ENCODE measurements at regions not wholly inside any gene's neighbourhood (a gene's known extent, or its start where the extent isn't known, plus 50 kb on each side); places are given as distances from the start of the nearest gene placed in this dataset.

- DNase-seq (ENCODE audit: low read depth), result no peak
These were observed 330.3 kb upstream of the XYLT1 start for GRCh38 chr16:17801068-17801467.

- no peak for DNase-seq (ENCODE audit: low read depth)
These were observed 328.0 kb upstream of the XYLT1 start for GRCh38 chr16:17798716-17799115.

- DNase-seq (ENCODE audit: low read depth), result no peak
These were observed 322.6 kb upstream of the XYLT1 start for GRCh38 chr16:17793354-17793753.

GRCh38 chr16:17784073-17784472 lies 313.3 kb upstream of the XYLT1 start:
- DNase-seq (ENCODE audit: low read depth), result no peak

- DNase-seq (ENCODE audit: low read depth), result no peak
These were observed 309.4 kb upstream of the XYLT1 start for GRCh38 chr16:17780181-17780580.

DNA sequence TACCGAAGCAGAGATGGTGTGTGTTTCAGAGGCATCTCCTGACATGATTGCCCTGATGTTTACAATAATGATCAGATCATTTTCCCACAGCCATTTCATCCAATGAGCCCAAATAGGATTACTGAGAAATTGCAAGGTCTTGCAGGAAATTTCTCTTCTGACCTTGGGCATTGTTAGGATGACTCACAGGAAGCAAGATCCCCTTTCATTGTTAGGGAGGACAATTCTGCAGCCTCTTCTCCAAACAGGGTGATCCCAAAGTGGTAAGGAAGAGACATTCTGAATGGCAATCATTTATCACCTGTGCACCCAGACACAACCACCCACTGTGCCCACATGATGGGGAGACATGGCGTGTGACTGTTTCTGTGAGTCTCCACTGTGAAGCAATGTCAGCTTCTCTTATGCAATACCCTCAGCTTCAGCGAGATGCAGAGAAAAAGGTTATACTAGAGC lies 306.7 kb upstream of the XYLT1 start:
- DNase-seq (ENCODE audit: low read depth), result no peak

DNA sequence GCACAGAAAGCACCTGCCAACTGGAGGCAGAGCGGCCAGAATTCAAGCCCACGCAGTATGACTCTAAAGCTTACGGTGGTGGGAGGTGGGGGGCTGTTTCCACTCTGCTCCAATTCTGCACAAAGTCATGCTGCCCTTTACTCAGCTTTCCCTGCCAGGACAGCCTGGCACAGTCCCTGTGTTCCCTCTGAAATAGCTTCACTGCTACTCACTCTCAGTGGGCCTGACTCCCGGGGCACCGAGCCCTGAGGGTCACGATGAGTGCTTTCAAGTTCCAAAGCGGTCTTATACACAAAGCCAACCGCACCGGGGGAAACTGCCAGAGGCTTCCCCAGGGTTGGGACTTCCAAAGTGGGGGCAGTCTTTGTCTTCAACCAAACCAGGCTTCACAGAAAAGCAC lies 306.1 kb upstream of the XYLT1 start:
- no peak for DNase-seq (ENCODE audit: low read depth)

- DNase-seq (ENCODE audit: low read depth), result no peak
These were observed 305.7 kb upstream of the XYLT1 start for GRCh38 chr16:17776465-17776864.

- no peak for DNase-seq (ENCODE audit: low read depth)
These were observed 304.3 kb upstream of the XYLT1 start for GRCh38 chr16:17775061-17775460.

DNA sequence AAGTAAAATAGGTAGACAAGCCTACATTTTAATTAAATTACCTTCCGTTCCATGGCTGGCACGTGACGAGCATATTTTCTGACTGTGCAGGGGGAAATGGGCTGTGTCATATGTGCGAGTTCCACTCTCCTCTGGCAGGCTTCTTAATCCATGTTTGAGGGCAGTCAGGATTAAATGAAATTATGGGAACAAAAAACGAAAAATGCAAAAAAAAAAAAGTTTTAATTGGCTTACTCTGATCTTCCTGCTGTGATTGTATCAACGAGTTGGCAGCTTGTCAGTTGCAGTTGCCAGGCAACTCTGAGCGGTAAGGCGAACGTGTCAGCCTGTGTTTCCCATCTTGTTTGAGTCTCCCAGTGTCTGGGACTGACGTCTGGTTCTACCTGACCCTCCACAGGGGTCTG lies 302.9 kb upstream of the XYLT1 start:
- DNase-seq (ENCODE audit: low read depth), result no peak

GRCh38 chr16:17770104-17770503 lies 299.3 kb upstream of the XYLT1 start:
- no peak for DNase-seq (ENCODE audit: low read depth)

DNA sequence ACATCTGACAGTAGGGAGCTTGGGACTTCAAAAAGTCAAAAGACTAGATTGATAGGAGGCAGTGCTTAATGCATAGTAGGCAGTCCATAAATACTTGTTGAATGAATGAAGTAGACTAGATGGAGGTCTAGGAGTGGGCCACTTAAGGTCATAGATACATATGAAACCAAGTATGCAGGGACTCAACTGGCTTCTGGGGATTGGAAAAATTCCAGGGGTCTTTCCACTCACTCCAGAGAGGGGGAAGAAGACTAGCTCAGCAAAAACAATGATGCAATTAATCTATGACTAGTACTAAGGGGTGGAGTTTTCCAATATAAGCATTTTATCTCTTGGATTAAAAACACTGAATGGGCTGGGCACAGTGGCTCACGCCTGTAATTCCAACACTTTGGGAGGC lies 298.3 kb upstream of the XYLT1 start:
- no peak for DNase-seq (ENCODE audit: low read depth)

DNA sequence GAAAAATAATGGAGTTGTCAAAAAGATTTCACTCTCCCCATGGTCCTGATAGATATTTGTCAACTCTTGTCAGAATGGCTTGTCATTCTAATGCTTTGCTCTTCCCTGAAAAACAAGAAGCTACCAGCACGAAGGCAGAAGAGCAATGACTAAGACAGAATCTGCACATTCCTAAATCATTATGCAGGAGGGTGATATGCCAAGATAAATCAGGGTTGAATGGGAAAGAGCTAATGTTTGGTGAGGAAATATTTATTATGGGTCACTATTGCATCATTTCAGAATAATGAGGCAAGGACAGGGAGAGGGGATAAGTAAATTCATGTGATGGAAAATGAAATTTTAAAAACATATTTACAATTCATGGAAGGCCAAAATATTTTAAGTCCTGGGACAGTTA lies 297.5 kb upstream of the XYLT1 start:
- no peak for DNase-seq (ENCODE audit: low read depth)

DNA sequence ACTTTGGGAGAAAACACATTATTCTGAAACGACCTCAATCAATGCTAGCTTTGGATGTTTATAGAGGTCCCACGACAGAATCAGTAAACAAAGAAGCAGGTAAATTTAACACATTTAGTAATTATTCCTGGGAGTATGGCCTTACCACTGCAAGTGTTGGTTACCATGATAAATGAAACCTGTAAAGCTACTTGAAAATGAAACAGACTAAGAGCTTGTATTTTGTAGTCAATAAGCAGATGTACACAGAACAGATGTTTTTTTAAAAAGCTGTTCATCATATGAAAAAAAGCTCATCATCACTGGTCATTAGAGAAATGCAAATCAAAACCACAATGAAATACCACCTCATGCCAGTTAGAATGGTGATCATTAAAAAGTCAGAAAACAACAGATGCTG lies 295.3 kb upstream of the XYLT1 start:
- DNase-seq (ENCODE audit: low read depth), result no peak

DNA sequence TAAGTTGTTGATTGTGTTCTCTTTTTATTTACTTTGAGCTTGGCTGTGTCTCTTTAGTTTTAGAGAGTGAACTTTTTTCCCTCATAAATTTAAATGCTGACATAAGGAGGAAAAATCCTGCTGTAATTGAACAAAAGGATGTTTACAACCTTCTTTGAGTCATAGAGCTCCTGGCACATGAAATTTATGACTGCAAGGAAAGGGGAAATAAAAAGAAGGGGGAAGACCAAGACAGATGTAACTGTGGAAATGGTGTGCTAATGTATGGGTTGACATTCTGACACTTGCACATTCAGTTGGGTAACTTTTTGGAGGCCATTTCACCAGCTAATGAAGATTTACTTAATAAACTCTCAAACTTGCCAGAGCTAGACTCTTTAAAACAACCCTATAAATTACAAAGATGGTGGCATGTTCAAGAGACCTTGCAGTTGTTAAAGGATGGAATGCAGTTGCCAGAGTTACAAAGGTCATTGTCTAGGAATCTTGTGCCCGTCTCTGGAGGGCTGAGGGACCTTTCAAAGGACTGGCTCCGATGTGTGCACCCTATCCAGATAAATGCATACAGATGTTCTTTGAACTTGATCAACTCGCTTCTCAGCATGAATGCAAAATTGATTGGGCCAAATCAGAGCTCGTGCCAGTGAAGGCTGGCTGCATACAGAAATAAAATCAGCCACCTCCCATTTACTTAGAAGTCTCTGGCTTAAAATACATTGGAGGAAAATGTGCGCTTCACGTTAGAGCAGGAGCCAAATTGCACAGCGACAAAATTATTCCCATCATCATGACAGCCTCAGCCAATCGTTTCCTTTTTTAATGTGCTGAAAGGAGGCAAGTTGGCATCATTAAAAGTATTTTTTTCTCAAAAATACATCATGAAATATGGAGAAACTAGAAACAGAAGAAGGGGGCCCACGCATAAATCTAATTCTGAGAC lies 289.0 kb upstream of the XYLT1 start:
- no peak for DNase-seq (ENCODE audit: low read depth)

- no peak for DNase-seq (ENCODE audit: low read depth)
These were observed 287.0 kb upstream of the XYLT1 start for GRCh38 chr16:17757808-17758207.

GRCh38 chr16:17755158-17755557 lies 284.4 kb upstream of the XYLT1 start:
- no peak for DNase-seq (ENCODE audit: low read depth)

DNA sequence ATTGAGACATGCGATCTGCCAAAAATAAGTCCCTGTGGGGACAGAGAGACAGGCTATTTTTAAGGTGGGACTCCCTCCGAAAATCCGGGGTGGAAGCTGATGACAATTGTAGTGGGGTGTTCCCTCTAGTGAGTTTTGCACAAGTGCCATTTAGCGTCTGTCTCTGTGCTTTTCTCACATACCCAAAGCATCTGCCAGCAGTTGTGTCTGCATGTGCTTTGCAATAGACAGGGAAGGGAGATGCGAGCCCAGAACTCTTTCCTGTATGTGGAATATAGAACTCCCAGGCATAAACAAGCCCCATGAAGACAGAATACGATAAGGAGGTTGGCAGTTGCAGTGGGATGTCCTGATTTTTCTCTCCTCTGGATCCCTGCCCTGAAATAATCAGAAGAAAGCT lies 282.7 kb upstream of the XYLT1 start:
- no peak for DNase-seq (ENCODE audit: low read depth)

- DNase-seq (ENCODE audit: low read depth), result no peak
These were observed 278.9 kb upstream of the XYLT1 start for GRCh38 chr16:17749706-17750105.

- no peak for DNase-seq (ENCODE audit: low read depth)
These were observed 277.4 kb upstream of the XYLT1 start for GRCh38 chr16:17748044-17748719.

DNA sequence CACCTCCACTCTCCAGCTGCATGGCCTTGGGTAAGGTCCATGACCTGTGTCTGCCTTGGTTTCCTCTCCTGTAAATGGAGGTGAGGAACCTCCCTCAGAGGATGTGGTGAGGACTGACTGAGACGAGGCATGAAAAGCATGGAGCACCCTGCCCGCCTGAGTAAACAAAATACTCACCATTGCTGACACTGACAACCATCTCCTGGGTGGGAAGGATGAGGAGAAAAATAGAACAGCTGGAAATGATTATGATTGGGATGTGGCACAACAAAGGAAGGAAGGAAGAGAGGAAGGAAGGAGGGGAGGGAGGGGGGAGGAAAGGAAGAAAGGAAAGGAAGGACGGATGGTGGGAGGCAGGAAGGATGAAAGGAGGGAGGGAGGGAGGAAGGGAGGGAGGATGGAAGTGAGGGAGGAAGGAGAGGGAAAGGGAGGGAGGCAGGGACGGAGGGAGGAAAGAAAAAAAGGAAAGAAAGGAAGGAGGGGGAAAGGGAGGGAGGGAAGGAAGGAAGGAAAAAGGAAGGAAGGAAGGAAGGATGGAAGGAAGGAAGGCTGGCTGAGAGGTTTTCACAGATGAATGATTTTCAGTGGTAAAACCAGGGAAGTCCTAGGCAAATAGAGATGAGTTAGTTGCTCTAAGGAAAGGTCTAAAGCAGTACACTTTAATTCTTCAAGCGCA lies 276.5 kb upstream of the XYLT1 start:
- no peak for DNase-seq (ENCODE audit: low read depth)

DNA sequence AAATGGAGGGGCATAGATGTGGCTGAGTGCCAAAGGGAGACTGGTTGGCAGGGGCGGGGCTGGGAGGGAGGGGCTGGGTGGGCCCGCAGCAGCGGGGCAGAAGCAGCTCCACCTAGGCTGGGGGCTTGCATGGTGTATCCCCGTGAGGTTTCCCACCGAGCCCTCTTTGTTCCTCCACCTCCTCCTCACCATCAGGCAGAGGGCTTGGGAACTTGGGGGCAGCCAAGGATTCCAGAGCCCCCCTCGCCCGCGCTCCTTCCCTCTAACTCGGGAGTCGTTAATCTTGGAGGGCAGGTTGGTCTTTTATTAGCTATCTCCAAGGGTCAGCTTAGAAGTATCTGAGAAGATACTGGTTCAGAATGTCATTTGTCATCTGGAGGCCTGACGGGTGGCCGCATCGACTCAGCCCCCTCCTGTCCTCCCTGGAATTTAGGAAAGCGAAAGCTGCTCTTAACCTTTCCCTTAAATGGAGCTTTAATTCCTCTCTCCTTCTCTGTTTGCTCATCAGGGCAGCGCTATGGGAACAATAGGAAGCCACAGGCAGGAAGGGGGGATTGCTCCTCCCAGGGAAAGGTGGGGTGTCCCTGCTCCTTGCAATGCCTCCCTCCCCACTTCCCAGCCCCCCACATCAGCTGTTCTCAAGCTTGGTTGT lies 274.3 kb upstream of the XYLT1 start:
- no peak for DNase-seq (ENCODE audit: low read depth)
